ENCODE measurements at regions not wholly inside any gene's neighbourhood (a gene's known extent, or its start where the extent isn't known, plus 50 kb on each side); places are given as distances from the start of the nearest gene placed in this dataset.

GRCh38 chr12:86331012-86331411 is 74.8 kb upstream of the MGAT4C start:
- DNase-seq, result no peak

- no peak for DNase-seq
Observed at GRCh38 chr12:86312232-86312631, 56.0 kb upstream of the MGAT4C start.
